ENCODE measurements at regions not wholly inside any gene's neighbourhood (a gene's known extent, or its start where the extent isn't known, plus 50 kb on each side); places are given as distances from the start of the nearest gene placed in this dataset.

DNA sequence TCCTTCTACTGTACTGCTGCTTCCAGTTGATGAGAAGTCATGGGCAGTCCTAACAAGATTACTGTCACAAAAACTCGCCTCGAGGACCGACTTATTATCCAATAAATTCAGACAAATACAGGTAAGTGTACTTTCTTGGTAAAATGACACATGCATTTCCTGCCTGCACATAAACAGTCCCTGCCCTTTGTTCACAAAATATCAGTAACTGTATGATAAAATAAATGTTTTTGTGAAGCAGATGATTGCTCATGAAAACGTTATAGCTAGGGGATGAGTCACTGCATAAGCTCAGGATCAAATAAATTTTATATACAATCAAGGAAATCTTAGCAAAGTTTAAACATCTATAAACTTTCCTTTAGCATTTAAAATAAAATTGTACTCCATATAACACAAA lies 164.5 kb upstream of the RIPOR2 start:
- intact Hi-C loops (cut with DNase I; ENCODE audit: low total_unique reads), result no loop called here
- Histone ChIP-seq H3K27ac (no peak overlapping the region), H3K9me3 (no peaks in the 10 kb centered on the region), H3K36me3 (no peaks in the 10 kb centered on the region), H3K4me1 (no peaks in the 10 kb centered on the region), H3K4me3 (no peak overlapping the region), H3K27me3 (no peaks in the 10 kb centered on the region)
- TF ChIP-seq POLR2A (IDR thresholded peaks at IDR 0.05), result no peak
- TF ChIP-seq, protein P1, sequence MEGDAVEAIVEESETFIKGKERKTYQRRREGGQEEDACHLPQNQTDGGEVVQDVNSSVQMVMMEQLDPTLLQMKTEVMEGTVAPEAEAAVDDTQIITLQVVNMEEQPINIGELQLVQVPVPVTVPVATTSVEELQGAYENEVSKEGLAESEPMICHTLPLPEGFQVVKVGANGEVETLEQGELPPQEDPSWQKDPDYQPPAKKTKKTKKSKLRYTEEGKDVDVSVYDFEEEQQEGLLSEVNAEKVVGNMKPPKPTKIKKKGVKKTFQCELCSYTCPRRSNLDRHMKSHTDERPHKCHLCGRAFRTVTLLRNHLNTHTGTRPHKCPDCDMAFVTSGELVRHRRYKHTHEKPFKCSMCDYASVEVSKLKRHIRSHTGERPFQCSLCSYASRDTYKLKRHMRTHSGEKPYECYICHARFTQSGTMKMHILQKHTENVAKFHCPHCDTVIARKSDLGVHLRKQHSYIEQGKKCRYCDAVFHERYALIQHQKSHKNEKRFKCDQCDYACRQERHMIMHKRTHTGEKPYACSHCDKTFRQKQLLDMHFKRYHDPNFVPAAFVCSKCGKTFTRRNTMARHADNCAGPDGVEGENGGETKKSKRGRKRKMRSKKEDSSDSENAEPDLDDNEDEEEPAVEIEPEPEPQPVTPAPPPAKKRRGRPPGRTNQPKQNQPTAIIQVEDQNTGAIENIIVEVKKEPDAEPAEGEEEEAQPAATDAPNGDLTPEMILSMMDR (IDR thresholded peaks at IDR 0.05), result no peak
- DNase-seq, result no peak

- no peaks in the 10 kb centered on the region for H3K36me3 ChIP-seq
- DNase-seq, result no peak
- no peak overlapping the region for H3K4me3 ChIP-seq
- no peaks in the 10 kb centered on the region for H3K27me3 ChIP-seq
- intact Hi-C loops (cut with DNase I; ENCODE audit: low total_unique reads), result no loop called here
- H3K4me1 ChIP-seq, result no peaks in the 10 kb centered on the region
- peak overlapping the region in 1 of 2 donors; percentile 10 for H3K27ac ChIP-seq
- no peak for TF ChIP-seq POLR2A (IDR thresholded peaks at IDR 0.05)
- TF ChIP-seq, protein P1 (IDR thresholded peaks at IDR 0.05), result no peak
- H3K9me3 ChIP-seq, result no peaks in the 10 kb centered on the region
Measured at GRCh38 chr6:25103603-25104002, 167.8 kb upstream of the RIPOR2 start.

DNA sequence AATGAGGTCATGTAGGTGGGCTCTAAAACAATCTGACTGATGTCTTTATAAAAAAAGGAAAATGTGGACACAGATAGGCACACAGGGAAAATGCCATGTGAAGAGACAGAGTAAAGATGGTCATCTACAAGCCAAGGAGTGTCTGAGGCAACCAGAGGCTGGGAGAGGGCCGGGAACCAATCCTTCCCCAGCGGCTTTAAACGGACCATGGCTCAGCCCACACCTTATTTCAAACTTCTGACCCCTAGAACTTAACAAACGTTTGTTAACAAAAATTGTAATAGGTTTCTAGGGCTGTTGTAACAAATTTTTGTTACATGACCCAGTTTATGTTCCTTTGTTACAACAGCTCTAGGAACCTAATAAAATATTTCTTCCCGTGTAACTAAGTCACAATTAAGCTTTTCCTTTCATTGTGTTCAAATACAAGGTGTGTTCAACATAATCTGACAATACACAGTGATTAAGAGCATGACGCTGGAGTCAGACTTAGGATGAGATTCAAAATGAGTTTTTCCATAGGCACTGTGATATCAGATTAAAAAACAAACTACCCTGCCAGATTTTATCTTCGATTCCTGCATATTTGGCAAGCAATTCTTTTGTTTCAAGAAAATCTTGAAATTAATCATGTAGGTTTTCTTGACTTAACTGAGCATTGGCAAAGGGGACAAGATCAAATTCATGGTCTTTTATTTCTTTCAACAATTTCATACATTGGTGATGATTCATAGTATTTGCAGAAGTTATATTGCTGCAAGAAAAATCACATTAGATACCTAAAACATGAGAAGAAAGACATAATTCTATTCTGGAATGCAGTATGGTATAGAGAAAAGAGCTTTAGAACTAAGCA lies 169.5 kb upstream of the RIPOR2 start:
- no peaks in the 10 kb centered on the region for H3K27me3 ChIP-seq
- intact Hi-C loops (cut with DNase I; ENCODE audit: low total_unique reads), result no loop called here
- DNase-seq, result no peak
- H3K9me3 ChIP-seq, result no peaks in the 10 kb centered on the region
- peak overlapping the region; percentile 21 to 75 for H3K27ac ChIP-seq
- no peaks in the 10 kb centered on the region for H3K36me3 ChIP-seq
- TF ChIP-seq, protein P1 (IDR thresholded peaks at IDR 0.05), result no peak
- no peak for TF ChIP-seq POLR2A (IDR thresholded peaks at IDR 0.05)
- no peak overlapping the region for H3K4me3 ChIP-seq
- no peaks in the 10 kb centered on the region for H3K4me1 ChIP-seq

DNA sequence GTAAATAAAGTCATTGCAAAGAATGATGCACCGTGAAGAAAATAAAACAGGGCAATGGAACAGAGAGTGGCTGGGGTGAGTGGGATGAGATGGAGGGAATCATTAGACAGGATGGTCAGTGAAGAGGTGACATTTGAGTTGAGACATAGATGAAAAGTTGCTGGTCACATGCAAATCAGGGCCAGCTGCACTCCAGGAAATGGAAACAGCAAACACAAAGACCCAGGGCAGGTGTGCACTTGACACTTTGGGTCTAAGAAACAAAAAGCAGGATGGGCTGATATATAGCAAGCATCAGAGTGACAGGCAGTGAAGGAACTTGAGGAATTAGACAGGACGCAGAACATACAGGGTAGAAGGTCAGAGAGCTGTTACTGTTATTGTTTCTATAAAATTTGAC lies 171.5 kb upstream of the RIPOR2 start:
- intact Hi-C loops (cut with DNase I; ENCODE audit: low total_unique reads), result no loop called here
- no peaks in the 10 kb centered on the region for H3K27me3 ChIP-seq
- no peak for DNase-seq
- H3K9me3 ChIP-seq, result no peaks in the 10 kb centered on the region
- H3K36me3 ChIP-seq, result no peaks in the 10 kb centered on the region
- TF ChIP-seq, protein P1 (IDR thresholded peaks at IDR 0.05), result no peak
- TF ChIP-seq POLR2A (IDR thresholded peaks at IDR 0.05), result no peak
- H3K4me3 ChIP-seq, result no peak overlapping the region
- H3K27ac ChIP-seq, result peak overlapping the region in 1 of 2 donors; percentile 50
- H3K4me1 ChIP-seq, result no peaks in the 10 kb centered on the region

DNA sequence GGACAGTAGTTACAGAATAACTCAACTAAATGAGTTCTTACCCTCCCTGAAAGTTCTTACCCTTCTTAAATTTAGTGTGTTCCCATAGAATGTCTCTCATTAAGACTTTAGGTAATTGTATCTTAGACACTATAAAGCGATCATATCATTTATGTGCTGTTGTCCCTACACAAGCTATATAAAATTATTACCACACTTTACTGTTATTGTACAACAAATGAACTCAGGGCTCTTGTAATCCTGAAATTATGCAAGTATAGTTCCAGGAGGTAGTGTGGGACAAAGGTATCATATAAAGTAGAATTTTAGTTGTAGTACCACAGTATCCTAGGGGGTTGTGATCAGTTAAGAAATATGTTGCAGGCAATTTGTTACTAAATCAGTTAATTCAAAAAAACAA lies 167.4 kb upstream of the CARMIL1 start:
- Histone ChIP-seq H3K9me3 (no peaks in the 10 kb centered on the region), H3K27me3 (no peaks in the 10 kb centered on the region), H3K27ac (peak overlapping the region in 1 of 2 donors; percentile 35), H3K4me1 (no peaks in the 10 kb centered on the region), H3K36me3 (no peaks in the 10 kb centered on the region), H3K4me3 (no peak overlapping the region)
- intact Hi-C loops (cut with DNase I; ENCODE audit: low total_unique reads), result no loop called here
- DNase-seq, result no peak
- TF ChIP-seq, protein P1 (IDR thresholded peaks at IDR 0.05), result no peak
- no peak for TF ChIP-seq POLR2A (IDR thresholded peaks at IDR 0.05)

Data from uterus (tissue), 3 donors.